ENCODE measurements at regions not wholly inside any gene's neighbourhood (a gene's known extent, or its start where the extent isn't known, plus 50 kb on each side); places are given as distances from the start of the nearest gene placed in this dataset.

GRCh38 chr11:30665067-30665466, 78.9 kb upstream of the MPPED2 start:
- TF ChIP-seq POLR2AphosphoS5 (IDR thresholded peaks at IDR 0.05; ENCODE audit: low read depth) (no peak), CTCF (IDR thresholded peaks at IDR 0.05; ENCODE audit: insufficient read depth, low read length) (no peak), REST (IDR thresholded peaks at IDR 0.05; ENCODE audit: insufficient replicate concordance, low read depth) (no peak), SPI1 (IDR thresholded peaks at IDR 0.05; ENCODE audit: borderline replicate concordance, low read depth) (no peak), GABPA (IDR thresholded peaks at IDR 0.05; ENCODE audit: low read depth) (no peak)
